IMR-90 (cell line): ENCODE measurements at regions not wholly inside any gene's neighbourhood (a gene's known extent, or its start where the extent isn't known, plus 50 kb on each side); places are given as distances from the start of the nearest gene placed in this dataset.

Experiments
- ATAC-seq: fragments of 200-7000 bp; cut with Tn5 transposase; 2 replicates; pipeline ENCODE4 v1.9.1; 2020; ENCODE audit warnings: low read depth, mild to moderate bottlenecking, moderate library complexity
- BruUV-seq: library from RNA; stranded (reverse); fragments of 400-500 nt; replicated peaks from 2 replicates; lab custom pipeline; 2021; lab: Mats Ljungman, UMichigan
- CTCF ChIA-PET: fragments of 300-600 bp; formaldehyde crosslinking; extraction: SDS; loops from one replicate; lab custom pipeline; 2021; ENCODE audit warnings: antibody characterized with exemption; lab: Yijun Ruan, JAX
- POLR2A ChIA-PET: fragments of 300-600 bp; sonication (Branson Sonifier 250); formaldehyde crosslinking; loops from one replicate; lab custom pipeline; 2022; ENCODE audit warnings: antibody characterized with exemption; ENCODE audit not compliant: unreplicated experiment; lab: Charles Lee
- DNase-seq: peaks from one replicate; pipeline ENCODE4 v3.0.0; 2013
- H2AFZ ChIP-seq: replicated peaks from 2 replicates; pipeline ENCODE3; 2013; ENCODE audit warnings: low read length, mild to moderate bottlenecking; ENCODE audit not compliant: poor library complexity
- H2AK5ac ChIP-seq: 2 replicates; pipeline ENCODE4 v1.6.1; 2013; ENCODE audit warnings: low read depth, low read length, inconsistent platforms
- H2AK9ac ChIP-seq: replicated peaks from 2 replicates; pipeline ENCODE3; 2013; ENCODE audit warnings: mild to moderate bottlenecking, low read depth, low read length, moderate library complexity; ENCODE audit not compliant: poor library complexity
- H2BK120ac ChIP-seq: 2 replicates; pipeline ENCODE4 v1.6.1; 2013; ENCODE audit warnings: low read depth, low read length, inconsistent platforms
- H2BK15ac ChIP-seq: 3 replicates; pipeline ENCODE4 v1.6.1; 2013; ENCODE audit warnings: low read depth, low read length, inconsistent platforms
- H2BK20ac ChIP-seq: 2 replicates; pipeline ENCODE4 v1.6.1; 2013; ENCODE audit warnings: low read depth, mild to moderate bottlenecking, inconsistent platforms, low read length, moderate library complexity
- H2BK5ac ChIP-seq: 2 replicates; pipeline ENCODE4 v1.6.1; 2013; ENCODE audit warnings: mild to moderate bottlenecking, low read depth, low read length, inconsistent platforms; ENCODE audit not compliant: poor library complexity, severe bottlenecking
- H3K14ac ChIP-seq: replicated peaks from 2 replicates; pipeline ENCODE4 v1.6.1; 2013; ENCODE audit warnings: low read depth, low read length, inconsistent platforms
- H3K18ac ChIP-seq: 2 replicates; pipeline ENCODE4 v1.6.1; 2013; ENCODE audit warnings: low read depth, low read length, control low read depth
- H3K23ac ChIP-seq: 2 replicates; pipeline ENCODE4 v1.6.1; 2013; ENCODE audit warnings: low read depth, low read length, inconsistent platforms
- H3K27ac ChIP-seq: 2 replicates; pipeline ENCODE4 v1.5.1; 2013; ENCODE audit warnings: mild to moderate bottlenecking, control low read depth, low read length; ENCODE audit not compliant: insufficient read depth
- H3K27me3 ChIP-seq: 2 replicates; pipeline ENCODE4 v1.6.1; 2013; ENCODE audit warnings: low read length; ENCODE audit not compliant: control insufficient read depth, insufficient read depth
- H3K36me3 ChIP-seq: 2 replicates; pipeline ENCODE4 v1.6.1; 2013; ENCODE audit warnings: low read length, mixed read lengths; ENCODE audit not compliant: control insufficient read depth, insufficient read depth
- H3K4ac ChIP-seq: 2 replicates; pipeline ENCODE4 v1.6.1; 2013; ENCODE audit warnings: low read depth, low read length, inconsistent platforms
- H3K4me1 ChIP-seq: 2 replicates; pipeline ENCODE4 v1.6.1; 2013; ENCODE audit warnings: low read length, mixed read lengths; ENCODE audit not compliant: control insufficient read depth, insufficient read depth
- H3K4me2 ChIP-seq: 2 replicates; pipeline ENCODE4 v1.6.1; 2013; ENCODE audit warnings: low read depth, mild to moderate bottlenecking, control low read depth, low read length, moderate library complexity
- H3K4me3 ChIP-seq: 2 replicates; pipeline ENCODE4 v1.5.1; 2013; ENCODE audit warnings: low read depth, mild to moderate bottlenecking, control low read depth, low read length, moderate library complexity; ENCODE audit not compliant: insufficient read depth
- H3K56ac ChIP-seq: 2 replicates; pipeline ENCODE4 v1.6.1; 2013; ENCODE audit warnings: low read length, inconsistent platforms; ENCODE audit not compliant: insufficient read depth; ENCODE audit errors: extremely low read depth
- H3K79me1 ChIP-seq, 2 experiments: 2 replicates each; pipeline ENCODE4 v1.6.1; 2013; ENCODE audit warnings: low read length in 2 of 2, inconsistent platforms in 1 of 2, low read depth in 1 of 2
- H3K9ac ChIP-seq: 2 replicates; pipeline ENCODE4 v1.6.1; 2013; ENCODE audit warnings: low read depth, low read length, control low read depth
- H3K9me1 ChIP-seq: 2 replicates; pipeline ENCODE4 v1.6.1; 2013; ENCODE audit warnings: low read length, inconsistent platforms; ENCODE audit not compliant: insufficient read depth
- H3K9me3 ChIP-seq: 2 replicates; pipeline ENCODE4 v1.6.1; 2013; ENCODE audit warnings: low read length; ENCODE audit not compliant: control insufficient read depth, insufficient read depth
- H4K20me1 ChIP-seq: 2 replicates; pipeline ENCODE4 v1.6.1; 2013; ENCODE audit warnings: low read length, inconsistent platforms; ENCODE audit not compliant: insufficient read depth
- H4K5ac ChIP-seq: 2 replicates; pipeline ENCODE4 v1.6.1; 2013; ENCODE audit warnings: mild to moderate bottlenecking, low read depth, low read length, control low read depth
- H4K8ac ChIP-seq, 2 experiments: 2 replicates each; pipeline ENCODE4 v1.6.1; 2013; ENCODE audit warnings: low read depth in 2 of 2, low read length in 2 of 2, control low read depth in 1 of 2, inconsistent platforms in 1 of 2
- H4K91ac ChIP-seq: 2 replicates; pipeline ENCODE4 v1.6.1; 2013; ENCODE audit warnings: low read depth, low read length, inconsistent platforms; ENCODE audit not compliant: insufficient read depth
- BHLHE40 ChIP-seq: fragments of 150-350 bp; IDR thresholded peaks from 2 replicates; pipeline ENCODE4 v1.6.1; 2016; ENCODE audit warnings: mild to moderate bottlenecking, low read depth, low read length
- CEBPB ChIP-seq: IDR thresholded peaks from 2 replicates; pipeline ENCODE4 v1.6.1; 2012; ENCODE audit warnings: low read depth, low read length, improper control_type of control experiment
- ELK1 ChIP-seq: fragments of 150-350 bp; IDR thresholded peaks from 2 replicates; pipeline ENCODE4 v1.6.1; 2016; ENCODE audit warnings: low read depth, mild to moderate bottlenecking, low read length, moderate library complexity, borderline replicate concordance
- MAFK ChIP-seq: IDR thresholded peaks from 2 replicates; pipeline ENCODE4 v1.6.1; 2012; ENCODE audit warnings: low read depth, low read length, improper control_type of control experiment
- MAZ ChIP-seq: IDR thresholded peaks from 2 replicates; pipeline ENCODE4 v1.6.1; 2012; ENCODE audit warnings: low read depth, mild to moderate bottlenecking, low read length, improper control_type of control experiment, moderate library complexity, borderline replicate concordance
- MXI1 ChIP-seq: IDR thresholded peaks from 2 replicates; pipeline ENCODE4 v1.6.1; 2012; ENCODE audit warnings: low read depth, mild to moderate bottlenecking, low read length, moderate library complexity, borderline replicate concordance
- RAD21 ChIP-seq: IDR thresholded peaks from 2 replicates; pipeline ENCODE4 v1.6.1; 2012; ENCODE audit warnings: low read length, improper control_type of control experiment
- RFX5 ChIP-seq: IDR thresholded peaks from 2 replicates; pipeline ENCODE4 v1.8.0; 2012; ENCODE audit warnings: low read depth, mild to moderate bottlenecking, low read length, moderate library complexity
- USF2 ChIP-seq: fragments of 150-350 bp; IDR thresholded peaks from 2 replicates; pipeline ENCODE4 v1.6.1; 2017; ENCODE audit warnings: mild to moderate bottlenecking, antibody characterized with exemption, low read length, low read depth
- WGBS, 2 experiments: methylation state at CpG; one replicate each; pipeline versions ENCODE4 v1.1.5 to v1.1.7; 2013; ENCODE audit warnings: missing lambda C conversion rate in 2 of 2; ENCODE audit not compliant: insufficient read length in 1 of 2; ENCODE audit errors: extremely low coverage in 2 of 2; 5-methylcytosine and 5-hydroxymethylcytosine counted together
- dilution Hi-C: fragments of 300-500 bp; cut with HindIII; formaldehyde crosslinking; loops from one replicate; pipeline ENCODE4 v1.14.3; 2018; ENCODE audit warnings: low sequenced_read_pairs; ENCODE audit not compliant: unreplicated experiment
- in situ Hi-C: fragments of 300-500 bp; cut with MboI; formaldehyde crosslinking; loops from 3 replicates; pipeline ENCODE4 v1.14.3; 2019; ENCODE audit warnings: low sequenced_read_pairs, inconsistent platforms, mixed read lengths
- intact Hi-C: fragments of 100-400 bp; cut with micrococcal nuclease; formaldehyde crosslinking; loops from 2 replicates; pipeline ENCODE4 v1.10.0; 2022

DNA sequence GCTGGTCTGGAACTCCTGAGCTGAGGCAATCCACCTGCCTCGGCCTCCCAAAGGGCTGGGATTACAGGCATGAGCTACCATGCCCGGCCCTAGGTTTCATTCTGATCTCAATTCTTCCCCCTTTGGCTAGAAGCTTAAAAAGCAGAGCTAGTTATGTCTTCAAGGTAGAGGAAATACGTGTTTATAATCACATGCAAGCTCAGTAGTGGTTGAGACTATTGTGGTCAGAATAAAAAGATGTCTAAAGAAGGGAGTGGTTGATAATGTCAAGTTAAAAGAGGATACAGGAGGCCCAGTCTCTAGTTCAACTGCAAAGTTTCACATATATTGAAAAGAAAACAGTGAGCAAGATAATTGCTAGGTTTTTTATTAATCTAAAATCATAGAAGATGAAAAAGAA is 807.8 kb upstream of the ACVR2A start:
- Histone ChIP-seq H3K9ac (no peak overlapping the region), H2AFZ (no peak overlapping the region), H2AK9ac (no peak overlapping the region), H3K36me3 (no peaks in the 10 kb centered on the region), H4K20me1 (no peaks in the 10 kb centered on the region), H2BK5ac (no peak overlapping the region), H4K5ac (no peak overlapping the region), H3K79me1 (no peaks in the 10 kb centered on the region), H2BK20ac (no peak overlapping the region), H3K18ac (no peak overlapping the region), H3K23ac (no peak overlapping the region), H3K9me1 (no peaks in the 10 kb centered on the region), H3K4me1 (peaks cover 1% of the 10 kb centered on the region; the same call in 1 of the 2 replicates), H3K27ac (no peak overlapping the region), H2AK5ac (no peak overlapping the region), H3K56ac (no peak overlapping the region), H3K27me3 (no peaks in the 10 kb centered on the region), H4K8ac (no peak overlapping the region), H3K4me3 (no peak overlapping the region), H3K14ac (no peak overlapping the region), H2BK120ac (no peak overlapping the region), H2BK15ac (no peak overlapping the region), H3K4ac (no peak overlapping the region), H3K9me3 (no peaks in the 10 kb centered on the region), H4K91ac (no peak overlapping the region), H3K4me2 (no peak overlapping the region)
- ATAC-seq (no peak), DNase-seq (no peak)
- in situ Hi-C loops (no loop called here), intact Hi-C loops (no loop called here), dilution Hi-C loops (no loop called here)
- ChIA-PET CTCF (interaction anchor here (0.6 kb wide), 1 partner anchor 31 kb away, joined by 3 read pairs; no protein-coding TSS in a partner anchor), POLR2A (interaction anchor here (0.6 kb wide), 1 partner anchor 12 kb away, joined by 3 read pairs; no protein-coding TSS in a partner anchor)
- no TSS peak for BruUV-seq
- TF ChIP-seq MAFK (no peak), ELK1 (no peak), BHLHE40 (no peak), MAZ (no peak), USF2 (no peak), RFX5 (no peak), MXI1 (no peak), RAD21 (no peak), CEBPB (no peak)
- no CpG with 5 or more reads among the region's 3 CpGs for WGBS, 2 experiments
